Omental fat pad (tissue), 3 donors: ENCODE measurements at regions not wholly inside any gene's neighbourhood (a gene's known extent, or its start where the extent isn't known, plus 50 kb on each side); places are given as distances from the start of the nearest gene placed in this dataset.

ENCODE experiments used
- ATAC-seq: fragments of 150-250 bp; one replicate; pipeline ENCODE4 v1.9.1; 2016; ENCODE audit warnings: mild to moderate bottlenecking, moderate library complexity; ENCODE audit not compliant: low FRiP score
- DNase-seq: peaks from one replicate; pipeline ENCODE4 v3.0.0-alpha.2; 2019; ENCODE audit warnings: low spot score
- CTCF ChIP-seq, 3 donors: fragments of 450-650 bp; IDR thresholded peaks; one replicate each; pipeline ENCODE4 v1.5.1; 2016 to 2017; ENCODE audit warnings: antibody characterized with exemption in 3 of 3, mild to moderate bottlenecking in 3 of 3, moderate library complexity in 2 of 3

- TF ChIP-seq CTCF (IDR thresholded peaks at IDR 0.05), result peak in 2 of 3 donors; percentile 37 to 89
- ATAC-seq, result peak; percentile 87
- DNase-seq, result peak; percentile 91
Observed at GRCh38 chr2:16608661-16609643, 56.7 kb downstream of the CYRIA start.

- ATAC-seq (no peak), DNase-seq (no peak)
- no peak for TF ChIP-seq CTCF (IDR thresholded peaks at IDR 0.05)
Observed at GRCh38 chr2:16607301-16607700, 58.3 kb downstream of the CYRIA start.

GRCh38 chr2:16604236-16604635, 61.4 kb downstream of the CYRIA start:
- no peak for TF ChIP-seq CTCF (IDR thresholded peaks at IDR 0.05)
- DNase-seq (no peak), ATAC-seq (no peak)

GRCh38 chr2:16591370-16591933, 74.2 kb downstream of the CYRIA start:
- ATAC-seq, result no peak
- DNase-seq, result no peak
- no peak for TF ChIP-seq CTCF (IDR thresholded peaks at IDR 0.05)

GRCh38 chr2:16589465-16589864, 76.2 kb downstream of the CYRIA start:
- no peak for TF ChIP-seq CTCF (IDR thresholded peaks at IDR 0.05)
- ATAC-seq, result no peak
- DNase-seq, result no peak

- no peak for ATAC-seq
- TF ChIP-seq CTCF (IDR thresholded peaks at IDR 0.05), result no peak
- no peak for DNase-seq
Observed at GRCh38 chr2:16588565-16588964, 77.1 kb downstream of the CYRIA start.
